Stimulated activated naive CD8-positive, alpha-beta T cell treated with anti-CD3 and anti-CD28 coated beads, Interleukin-15, amount 100 ng/mL, for 72 hours (primary cell): ENCODE measurements at regions not wholly inside any gene's neighbourhood (a gene's known extent, or its start where the extent isn't known, plus 50 kb on each side); places are given as distances from the start of the nearest gene placed in this dataset.
"Not testable (repeated sequence)": the region's sequence is repeated elsewhere in the genome, so short reads cannot be mapped to it uniquely, and the experiment has no call there.

ENCODE experiments used
- ATAC-seq: fragments of 150-1000 bp; cut with Tn5 transposase; 2 replicates; pipeline ENCODE4 v1.10.0; 2021; ENCODE audit warnings: mild to moderate bottlenecking, moderate library complexity
- DNase-seq, 2 donors: peaks; one replicate each; pipeline ENCODE4 v3.0.0; 2021 to 2022
- H3K27ac Mint-ChIP-seq, 2 donors: one replicate each; pipeline ENCODE4 v1.8.0; 2022; ENCODE audit warnings: mild to moderate bottlenecking in 2 of 2, mixed read lengths in 2 of 2, moderate library complexity in 2 of 2
- H3K27me3 Mint-ChIP-seq: one replicate; pipeline ENCODE4 v1.8.0; 2022; ENCODE audit warnings: mixed read lengths
- H3K4me1 Mint-ChIP-seq: one replicate; pipeline ENCODE4 v1.8.0; 2022; ENCODE audit warnings: mild to moderate bottlenecking, mixed read lengths
- H3K4me3 Mint-ChIP-seq, 2 donors: one replicate each; pipeline ENCODE4 v1.8.0; 2022; ENCODE audit warnings: mild to moderate bottlenecking in 2 of 2, mixed read lengths in 2 of 2, moderate library complexity in 1 of 2
- H3K9me3 Mint-ChIP-seq, 2 donors: one replicate each; pipeline ENCODE4 v1.8.0; 2022; ENCODE audit warnings: mixed read lengths in 2 of 2

- no peak for ATAC-seq
- H3K27me3 Mint-ChIP-seq = no peaks in the 10 kb centered on the region
These were observed 75.3 kb upstream of the SYT10 start for GRCh38 chr12:33514893-33515292.

GRCh38 chr12:33519566-33519965, 79.9 kb upstream of the SYT10 start:
- H3K27me3 Mint-ChIP-seq = no peaks in the 10 kb centered on the region
- no peak for DNase-seq
- no peak overlapping the region for H3K27ac Mint-ChIP-seq
- H3K4me1 Mint-ChIP-seq = no peaks in the 10 kb centered on the region
- no peak for ATAC-seq
- peaks cover 11 to 29% of the 10 kb centered on the region in 2 donors for H3K9me3 Mint-ChIP-seq
- H3K4me3 Mint-ChIP-seq = no peak overlapping the region

More at GRCh38 chr12:33514893-33515292, 75.3 kb upstream of the SYT10 start:
- no peak overlapping the region for H3K27ac Mint-ChIP-seq
- no peak overlapping the region for H3K4me3 Mint-ChIP-seq
- DNase-seq = no peak
- peaks cover 0 to 24% of the 10 kb centered on the region in 2 donors for H3K9me3 Mint-ChIP-seq
- H3K4me1 Mint-ChIP-seq = no peaks in the 10 kb centered on the region

GRCh38 chr12:33520505-33521302, 81.1 kb upstream of the SYT10 start:
- not testable (repeated sequence) for H3K4me1 Mint-ChIP-seq, DNase-seq, H3K27ac Mint-ChIP-seq, H3K4me3 Mint-ChIP-seq, H3K27me3 Mint-ChIP-seq, ATAC-seq
- H3K9me3 Mint-ChIP-seq = peaks cover 16 to 40% of the 10 kb centered on the region in 2 donors

- ATAC-seq (no peak), DNase-seq (no peak)
- Mint-ChIP-seq H3K27me3 (no peaks in the 10 kb centered on the region), H3K9me3 (peaks cover 20% of the 10 kb centered on the region in 2 donors), H3K4me3 (no peak overlapping the region), H3K27ac (no peak overlapping the region), H3K4me1 (no peaks in the 10 kb centered on the region)
These were observed 89.4 kb upstream of the SYT10 start for GRCh38 chr12:33529031-33529430.

- DNase-seq (no peak), ATAC-seq (no peak)
- Mint-ChIP-seq H3K4me3 (no peak overlapping the region), H3K27ac (no peak overlapping the region), H3K27me3 (no peaks in the 10 kb centered on the region), H3K9me3 (peaks cover 13 to 15% of the 10 kb centered on the region in 2 donors), H3K4me1 (no peaks in the 10 kb centered on the region)
These were observed 90.2 kb upstream of the SYT10 start for GRCh38 chr12:33529810-33530209.

GRCh38 chr12:33531261-33531660, 91.6 kb upstream of the SYT10 start:
- Mint-ChIP-seq H3K4me1 (no peaks in the 10 kb centered on the region), H3K4me3 (no peak overlapping the region), H3K9me3 (peaks cover 0 to 6% of the 10 kb centered on the region in 2 donors), H3K27ac (no peak overlapping the region), H3K27me3 (no peaks in the 10 kb centered on the region)
- DNase-seq = no peak
- ATAC-seq = no peak

GRCh38 chr12:33533527-33533926, 93.9 kb upstream of the SYT10 start:
- ATAC-seq (no peak), DNase-seq (no peak)
- Mint-ChIP-seq H3K9me3 (peaks cover 0 to 7% of the 10 kb centered on the region in 2 donors), H3K4me3 (no peak overlapping the region), H3K27me3 (no peaks in the 10 kb centered on the region), H3K4me1 (no peaks in the 10 kb centered on the region), H3K27ac (no peak overlapping the region)

- Mint-ChIP-seq H3K4me1 (no peaks in the 10 kb centered on the region), H3K9me3 (peaks cover 15 to 17% of the 10 kb centered on the region in 2 donors), H3K4me3 (no peak overlapping the region), H3K27me3 (no peaks in the 10 kb centered on the region), H3K27ac (no peak overlapping the region)
- ATAC-seq = no peak
- DNase-seq = no peak
These were observed 96.8 kb upstream of the SYT10 start for GRCh38 chr12:33536431-33536830.

- H3K9me3 Mint-ChIP-seq = peaks cover 8 to 13% of the 10 kb centered on the region in 2 donors
- no peaks in the 10 kb centered on the region for H3K27me3 Mint-ChIP-seq
- peak overlapping the region in 1 of 2 donors; percentile 14 for H3K27ac Mint-ChIP-seq
- H3K4me3 Mint-ChIP-seq = no peak overlapping the region
- no peaks in the 10 kb centered on the region for H3K4me1 Mint-ChIP-seq
- DNase-seq (no peak), ATAC-seq (no peak)
These were observed 106.4 kb upstream of the SYT10 start for GRCh38 chr12:33546004-33546403.

GRCh38 chr12:33547084-33547483, 107.5 kb upstream of the SYT10 start:
- no peak overlapping the region for H3K4me3 Mint-ChIP-seq
- H3K27me3 Mint-ChIP-seq = no peaks in the 10 kb centered on the region
- no peaks in the 10 kb centered on the region for H3K4me1 Mint-ChIP-seq
- ATAC-seq (no peak), DNase-seq (no peak)
- no peak overlapping the region for H3K27ac Mint-ChIP-seq
- peaks cover 8 to 13% of the 10 kb centered on the region in 2 donors for H3K9me3 Mint-ChIP-seq

- not testable (repeated sequence) for DNase-seq, H3K4me1 Mint-ChIP-seq, H3K4me3 Mint-ChIP-seq, H3K27ac Mint-ChIP-seq, H3K27me3 Mint-ChIP-seq, ATAC-seq
- peaks cover 8 to 17% of the 10 kb centered on the region in 2 donors for H3K9me3 Mint-ChIP-seq
These were observed 110.6 kb upstream of the SYT10 start for GRCh38 chr12:33550214-33550613.

- no peaks in the 10 kb centered on the region for H3K27me3 Mint-ChIP-seq
- H3K9me3 Mint-ChIP-seq = peaks cover 8 to 17% of the 10 kb centered on the region in 2 donors
- no peak for ATAC-seq
- H3K4me3 Mint-ChIP-seq = no peak overlapping the region
- no peak overlapping the region for H3K27ac Mint-ChIP-seq
- H3K4me1 Mint-ChIP-seq = no peaks in the 10 kb centered on the region
- DNase-seq = no peak
These were observed 111.4 kb upstream of the SYT10 start for GRCh38 chr12:33551006-33551405.

- Mint-ChIP-seq H3K27me3 (no peaks in the 10 kb centered on the region), H3K27ac (no peak overlapping the region), H3K9me3 (peaks cover 7 to 16% of the 10 kb centered on the region in 2 donors), H3K4me3 (no peak overlapping the region), H3K4me1 (no peaks in the 10 kb centered on the region)
- DNase-seq = no peak
- ATAC-seq = no peak
These were observed 115.5 kb upstream of the SYT10 start for GRCh38 chr12:33555128-33555527.

- no peak overlapping the region for H3K27ac Mint-ChIP-seq
- DNase-seq (no peak), ATAC-seq (no peak)
- no peaks in the 10 kb centered on the region for H3K27me3 Mint-ChIP-seq
- H3K9me3 Mint-ChIP-seq = peaks cover 10 to 26% of the 10 kb centered on the region in 2 donors
- no peak overlapping the region for H3K4me3 Mint-ChIP-seq
- H3K4me1 Mint-ChIP-seq = no peaks in the 10 kb centered on the region
These were observed 121.1 kb upstream of the SYT10 start for GRCh38 chr12:33560653-33561208.

GRCh38 chr12:33562401-33562800, 122.8 kb upstream of the SYT10 start:
- no peaks in the 10 kb centered on the region for H3K27me3 Mint-ChIP-seq
- H3K27ac Mint-ChIP-seq = no peak overlapping the region
- peaks cover 10 to 26% of the 10 kb centered on the region in 2 donors for H3K9me3 Mint-ChIP-seq
- ATAC-seq (no peak), DNase-seq (no peak)
- H3K4me1 Mint-ChIP-seq = no peaks in the 10 kb centered on the region
- H3K4me3 Mint-ChIP-seq = no peak overlapping the region

- DNase-seq = no peak
- ATAC-seq = no peak
- Mint-ChIP-seq H3K27me3 (no peaks in the 10 kb centered on the region), H3K9me3 (peaks cover 10 to 18% of the 10 kb centered on the region in 2 donors), H3K4me3 (no peak overlapping the region), H3K4me1 (no peaks in the 10 kb centered on the region), H3K27ac (no peak overlapping the region)
These were observed 126.8 kb upstream of the SYT10 start for GRCh38 chr12:33566403-33566802.
